HCT116 (cell line): ENCODE measurements at regions not wholly inside any gene's neighbourhood (a gene's known extent, or its start where the extent isn't known, plus 50 kb on each side); places are given as distances from the start of the nearest gene placed in this dataset.

Source experiments
- ATAC-seq: fragments of 200-7000 bp; cut with Tn5 transposase; 2 replicates; pipeline ENCODE4 v1.9.1; 2020; ENCODE audit warnings: mild to moderate bottlenecking, moderate library complexity
- BruUV-seq: library from RNA; stranded (reverse); fragments of 400-500 nt; replicated peaks from 2 replicates; lab custom pipeline; 2021; lab: Mats Ljungman, UMichigan
- CTCF ChIA-PET: fragments of 300-600 bp; sonication (Branson Sonifier 250); formaldehyde crosslinking; loops from one replicate; lab custom pipeline; 2021; ENCODE audit warnings: antibody characterized with exemption; lab: Charles Lee
- POLR2A ChIA-PET: fragments of 300-600, 350-600 bp; sonication (Branson Sonifier 250); formaldehyde crosslinking; loops from one replicate; lab custom pipeline; 2021; ENCODE audit warnings: antibody characterized with exemption; lab: Charles Lee
- RAD21 ChIA-PET, 2 experiments: fragments of 300-600 bp; sonication (Branson Sonifier 250); formaldehyde crosslinking; loops; one replicate each; lab custom pipeline; 2023; ENCODE audit warnings: low total read pairs in 2 of 2; ENCODE audit not compliant: uncharacterized antibody in 2 of 2, unreplicated experiment in 2 of 2, low non-redundant PET in 1 of 2; lab: Charles Lee
- DNase-seq: peaks from one replicate; pipeline ENCODE4 v3.0.0-alpha.2; 2010; ENCODE audit warnings: low read depth, low spot score
- H2AFZ ChIP-seq: fragments of 200-600 bp; shearing (Covaris generic), sonication (generic); 2 replicates; pipeline ENCODE4 v1.6.1; 2017; ENCODE audit warnings: low read depth, mixed run types, mixed read lengths, antibody characterized with exemption, low read length; ENCODE audit not compliant: poor library complexity, severe bottlenecking
- H3K27ac ChIP-seq: 2 replicates; pipeline ENCODE4 v1.5.1; 2012; ENCODE audit warnings: low read depth, low read length
- H3K27me3 ChIP-seq: fragments of 200-600 bp; sonication (generic); 2 replicates; pipeline ENCODE4 v1.6.1; 2016; ENCODE audit warnings: mixed run types, low read length, mixed read lengths; ENCODE audit not compliant: insufficient read depth
- H3K36me3 ChIP-seq, 2 experiments: fragments of 200-500 bp in 1 of 2; fragments of 200-600 bp in 1 of 2; sonication (Bioruptor generic) in 1 of 2; sonication (generic) in 1 of 2; 2 replicates each; pipeline versions ENCODE4 v1.5.1 to v1.6.1; 2014 to 2016; ENCODE audit warnings: low read length in 2 of 2, inconsistent platforms in 1 of 2, mixed read lengths in 1 of 2, mixed run types in 1 of 2; ENCODE audit not compliant: insufficient read depth in 2 of 2, control insufficient read depth in 1 of 2
- H3K4me1 ChIP-seq, 2 experiments: fragments of 200-600 bp in 1 of 2; sonication (generic) in 1 of 2; 2 replicates each; pipeline versions ENCODE4 v1.5.1 to v1.6.1; 2012 to 2017; ENCODE audit warnings: low read length in 2 of 2, inconsistent platforms in 1 of 2, mild to moderate bottlenecking in 1 of 2, mixed read lengths in 1 of 2, mixed run types in 1 of 2, moderate library complexity in 1 of 2; ENCODE audit not compliant: insufficient read depth in 2 of 2, control insufficient read depth in 1 of 2
- H3K4me2 ChIP-seq: fragments of 200-600 bp; sonication (generic); 2 replicates; pipeline ENCODE4 v1.6.1; 2017; ENCODE audit warnings: mixed run types, low read length, mixed read lengths
- H3K4me3 ChIP-seq, 2 experiments: fragments of 200-600 bp in 1 of 2; sonication (generic) in 1 of 2; replicated peaks in 1 of 2; 2 replicates each; pipeline ENCODE4 v1.5.1; 2011 to 2016; ENCODE audit warnings: low read length in 2 of 2, control low read depth in 1 of 2, low read depth in 1 of 2, mild to moderate bottlenecking in 1 of 2, mixed read lengths in 1 of 2, mixed run types in 1 of 2
- H3K79me2 ChIP-seq: fragments of 200-600 bp; sonication (generic); 2 replicates; pipeline ENCODE4 v1.6.1; 2017; ENCODE audit warnings: mild to moderate bottlenecking, mixed run types, low read length, moderate library complexity, mixed read lengths; ENCODE audit not compliant: insufficient read depth
- H3K9ac ChIP-seq: fragments of 200-600 bp; sonication (generic); 2 replicates; pipeline ENCODE4 v1.6.1; 2016; ENCODE audit warnings: low read length, mixed read lengths
- H3K9me2 ChIP-seq: fragments of 200-600 bp; sonication (generic), shearing (Covaris generic); 2 replicates; pipeline ENCODE4 v1.6.1; 2017; ENCODE audit warnings: mixed run types, mild to moderate bottlenecking, moderate library complexity; ENCODE audit not compliant: insufficient read depth
- H3K9me3 ChIP-seq, 2 experiments: fragments of 200-500 bp in 1 of 2; fragments of 200-600 bp in 1 of 2; sonication (Bioruptor generic) in 1 of 2; sonication (generic) in 1 of 2; 2 replicates each; pipeline ENCODE4 v1.6.1; 2014 to 2017; ENCODE audit warnings: low read length in 2 of 2, mixed read lengths in 2 of 2, inconsistent platforms in 1 of 2, low read depth in 1 of 2, mild to moderate bottlenecking in 1 of 2, mixed run types in 1 of 2, moderate library complexity in 1 of 2; ENCODE audit not compliant: control insufficient read depth in 1 of 2, insufficient read depth in 1 of 2
- H4K20me1 ChIP-seq: fragments of 200-600 bp; sonication (generic), shearing (Covaris generic); 2 replicates; pipeline ENCODE4 v1.6.1; 2017; ENCODE audit warnings: mixed run types, mild to moderate bottlenecking, moderate library complexity; ENCODE audit not compliant: insufficient read depth
- ELF1 ChIP-seq: IDR thresholded peaks from 2 replicates; pipeline ENCODE4 v1.6.1; 2012; ENCODE audit warnings: low read depth, borderline replicate concordance
- EZH2 ChIP-seq: fragments of 200-600 bp; sonication (generic); IDR thresholded peaks from 2 replicates; pipeline ENCODE4 v1.6.1; 2017; ENCODE audit warnings: antibody characterized with exemption, mixed run types
- EZH2phosphoT487 ChIP-seq: fragments of 200-600 bp; IDR thresholded peaks from 2 replicates; pipeline ENCODE4 v1.6.1; 2018; ENCODE audit warnings: antibody characterized with exemption, borderline replicate concordance
- RAD21 ChIP-seq: IDR thresholded peaks from 2 replicates; pipeline ENCODE4 v1.6.1; 2012; ENCODE audit warnings: low read depth, mild to moderate bottlenecking
- YY1 ChIP-seq: IDR thresholded peaks from 2 replicates; pipeline ENCODE4 v1.6.1; 2011; ENCODE audit warnings: low read length, low read depth, moderate library complexity, mild to moderate bottlenecking; ENCODE audit not compliant: insufficient replicate concordance; ENCODE audit errors: extremely low read depth
- ZFX ChIP-seq: fragments of 450-650 bp; IDR thresholded peaks from 2 replicates; pipeline ENCODE4 v1.6.1; 2017
- intact Hi-C: fragments of 100-400 bp; cut with micrococcal nuclease; formaldehyde crosslinking; loops from 2 replicates; pipeline ENCODE4 v1.10.0; 2022

DNA sequence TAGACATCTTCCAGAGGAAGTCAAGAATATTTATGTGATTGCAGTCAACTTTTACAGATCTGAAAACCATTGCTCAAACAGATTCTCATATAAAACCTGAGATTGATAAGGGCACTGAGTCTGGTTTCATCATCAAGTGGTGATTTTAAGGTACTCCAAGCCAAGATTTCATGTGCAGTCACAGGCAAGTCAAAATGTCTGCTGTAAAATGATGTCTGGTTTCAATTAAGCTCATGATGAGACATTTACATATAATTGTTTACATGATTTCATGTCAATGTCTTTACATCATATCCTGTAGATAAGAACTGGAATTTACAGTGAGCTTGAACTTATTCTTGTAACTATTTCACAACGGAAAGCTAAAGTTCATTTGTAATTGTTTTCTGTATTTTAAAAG, 1215.5 kb downstream of the ROBO2 start:
- H3K27me3 ChIP-seq: no peaks in the 10 kb centered on the region
- H3K4me1 ChIP-seq: no peaks in the 10 kb centered on the region
- H3K27ac ChIP-seq: no peak overlapping the region
- no peak overlapping the region for H3K9ac ChIP-seq
- H3K9me2 ChIP-seq: no peaks in the 10 kb centered on the region
- TF ChIP-seq YY1 (no peak), ZFX (no peak)
- H3K9me3 ChIP-seq: peaks cover 4 to 31% of the 10 kb centered on the region in 2 experiments; a peak in 3 of 4 replicates
- H4K20me1 ChIP-seq: no peaks in the 10 kb centered on the region
- BruUV-seq: no TSS peak
- no peak overlapping the region for H2AFZ ChIP-seq
- ChIA-PET POLR2A (no interaction called here), CTCF (no interaction called here), RAD21 (no interaction called here)
- intact Hi-C loops: no loop called here
- ATAC-seq (no peak), DNase-seq (no peak)
- no peak overlapping the region for H3K4me2 ChIP-seq
- no peak overlapping the region for H3K4me3 ChIP-seq
- H3K36me3 ChIP-seq: no peaks in the 10 kb centered on the region
- H3K79me2 ChIP-seq: no peaks in the 10 kb centered on the region

- ATAC-seq (no peak), DNase-seq (no peak)
- Histone ChIP-seq H3K36me3 (no peaks in the 10 kb centered on the region), H2AFZ (no peak overlapping the region), H3K79me2 (no peaks in the 10 kb centered on the region), H3K9me3 (peaks cover 4 to 27% of the 10 kb centered on the region in 2 experiments; a peak in 3 of 4 replicates), H3K27ac (no peak overlapping the region), H3K9me2 (no peaks in the 10 kb centered on the region), H4K20me1 (no peaks in the 10 kb centered on the region), H3K4me3 (no peak overlapping the region), H3K4me2 (no peak overlapping the region), H3K4me1 (no peaks in the 10 kb centered on the region), H3K9ac (no peak overlapping the region), H3K27me3 (no peaks in the 10 kb centered on the region)
- TF ChIP-seq EZH2phosphoT487: no peak
- no peak for TF ChIP-seq ELF1
- no peak for TF ChIP-seq RAD21
- no peak for TF ChIP-seq EZH2
- ChIA-PET POLR2A (no interaction called here), CTCF (no interaction called here), RAD21 (no interaction called here)
- intact Hi-C loops: no loop called here
- no TSS peak for BruUV-seq
These were observed 1216.2 kb downstream of the ROBO2 start for GRCh38 chr3:78256123-78256522.
